Retinal pigment epithelial cell (primary cell): ENCODE measurements at regions not wholly inside any gene's neighbourhood (a gene's known extent, or its start where the extent isn't known, plus 50 kb on each side); places are given as distances from the start of the nearest gene placed in this dataset.

ENCODE experiments used
- DNase-seq: peaks from one replicate; pipeline ENCODE4 v3.0.0-alpha.2; 2010; ENCODE audit warnings: low read depth
- H3K4me3 ChIP-seq: 2 replicates; pipeline ENCODE4 v1.5.1; 2011; ENCODE audit warnings: mild to moderate bottlenecking, low read length, control low read depth, moderate library complexity
- TF ChIP-seq, protein P1 (sequence below): conservative IDR thresholded peaks from 2 replicates; pipeline ENCODE4 v1.5.1; 2011; ENCODE audit warnings: low read depth, low read length, control low read depth, inconsistent platforms

DNA sequence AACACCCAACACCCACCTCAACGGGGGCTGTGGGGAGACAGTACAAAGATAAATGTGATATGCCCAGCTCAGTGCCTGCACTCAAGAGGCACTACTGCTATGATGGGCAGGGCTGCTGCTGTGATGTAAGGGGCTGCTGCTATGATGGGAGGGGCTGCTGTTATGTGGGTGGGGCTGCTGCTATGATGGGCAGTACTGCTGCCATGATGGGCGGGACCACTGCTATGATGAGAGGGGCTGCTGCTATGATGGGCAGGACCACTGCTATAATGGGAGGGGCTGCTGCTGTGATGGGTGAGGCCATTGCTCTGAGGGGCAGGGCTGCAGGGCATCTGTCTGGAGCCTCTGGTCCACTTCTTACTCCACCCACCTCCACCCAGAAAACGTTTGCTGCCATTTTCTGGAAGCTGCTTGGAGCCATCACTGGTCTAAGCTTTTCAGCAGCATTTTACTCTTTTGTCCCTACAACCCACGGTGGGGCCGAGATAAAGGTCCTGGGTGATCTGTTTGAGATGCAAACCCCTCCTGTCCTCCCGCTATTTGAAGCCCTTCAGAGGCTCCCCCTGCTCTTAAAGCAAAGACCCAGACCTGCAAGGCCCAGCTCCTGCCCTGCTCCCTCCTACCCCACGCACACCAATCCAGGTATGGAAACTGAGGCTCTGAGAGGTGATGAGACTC is 656.9 kb downstream of the PTPRU start:
- TF ChIP-seq, protein P1, sequence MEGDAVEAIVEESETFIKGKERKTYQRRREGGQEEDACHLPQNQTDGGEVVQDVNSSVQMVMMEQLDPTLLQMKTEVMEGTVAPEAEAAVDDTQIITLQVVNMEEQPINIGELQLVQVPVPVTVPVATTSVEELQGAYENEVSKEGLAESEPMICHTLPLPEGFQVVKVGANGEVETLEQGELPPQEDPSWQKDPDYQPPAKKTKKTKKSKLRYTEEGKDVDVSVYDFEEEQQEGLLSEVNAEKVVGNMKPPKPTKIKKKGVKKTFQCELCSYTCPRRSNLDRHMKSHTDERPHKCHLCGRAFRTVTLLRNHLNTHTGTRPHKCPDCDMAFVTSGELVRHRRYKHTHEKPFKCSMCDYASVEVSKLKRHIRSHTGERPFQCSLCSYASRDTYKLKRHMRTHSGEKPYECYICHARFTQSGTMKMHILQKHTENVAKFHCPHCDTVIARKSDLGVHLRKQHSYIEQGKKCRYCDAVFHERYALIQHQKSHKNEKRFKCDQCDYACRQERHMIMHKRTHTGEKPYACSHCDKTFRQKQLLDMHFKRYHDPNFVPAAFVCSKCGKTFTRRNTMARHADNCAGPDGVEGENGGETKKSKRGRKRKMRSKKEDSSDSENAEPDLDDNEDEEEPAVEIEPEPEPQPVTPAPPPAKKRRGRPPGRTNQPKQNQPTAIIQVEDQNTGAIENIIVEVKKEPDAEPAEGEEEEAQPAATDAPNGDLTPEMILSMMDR, result no peak
- no peak overlapping the region for H3K4me3 ChIP-seq

DNA sequence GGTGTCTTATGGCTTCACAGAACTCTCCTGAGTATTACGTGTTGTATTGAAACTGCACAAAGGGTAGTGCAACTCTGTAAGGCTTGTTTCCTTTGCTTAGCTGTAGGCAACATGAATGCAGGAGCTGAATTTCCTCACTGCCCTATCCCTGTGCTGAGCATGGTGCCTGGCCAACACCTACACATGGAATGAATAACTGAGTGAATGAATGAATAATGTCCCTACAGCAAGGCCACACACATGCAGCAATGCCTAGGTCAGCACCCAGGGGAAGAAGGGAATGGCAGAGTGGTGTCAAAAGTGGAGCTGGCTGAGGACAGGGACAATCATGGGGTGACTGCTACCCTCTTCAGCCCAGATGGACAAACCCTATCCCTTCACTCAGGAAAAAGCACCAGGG is 655.9 kb downstream of the PTPRU start:
- H3K4me3 ChIP-seq, result no peak overlapping the region
- no peak for DNase-seq
- TF ChIP-seq, protein P1, result no peak

More for the DNA sequence above, 656.9 kb downstream of the PTPRU start:
- no peak for DNase-seq

DNA sequence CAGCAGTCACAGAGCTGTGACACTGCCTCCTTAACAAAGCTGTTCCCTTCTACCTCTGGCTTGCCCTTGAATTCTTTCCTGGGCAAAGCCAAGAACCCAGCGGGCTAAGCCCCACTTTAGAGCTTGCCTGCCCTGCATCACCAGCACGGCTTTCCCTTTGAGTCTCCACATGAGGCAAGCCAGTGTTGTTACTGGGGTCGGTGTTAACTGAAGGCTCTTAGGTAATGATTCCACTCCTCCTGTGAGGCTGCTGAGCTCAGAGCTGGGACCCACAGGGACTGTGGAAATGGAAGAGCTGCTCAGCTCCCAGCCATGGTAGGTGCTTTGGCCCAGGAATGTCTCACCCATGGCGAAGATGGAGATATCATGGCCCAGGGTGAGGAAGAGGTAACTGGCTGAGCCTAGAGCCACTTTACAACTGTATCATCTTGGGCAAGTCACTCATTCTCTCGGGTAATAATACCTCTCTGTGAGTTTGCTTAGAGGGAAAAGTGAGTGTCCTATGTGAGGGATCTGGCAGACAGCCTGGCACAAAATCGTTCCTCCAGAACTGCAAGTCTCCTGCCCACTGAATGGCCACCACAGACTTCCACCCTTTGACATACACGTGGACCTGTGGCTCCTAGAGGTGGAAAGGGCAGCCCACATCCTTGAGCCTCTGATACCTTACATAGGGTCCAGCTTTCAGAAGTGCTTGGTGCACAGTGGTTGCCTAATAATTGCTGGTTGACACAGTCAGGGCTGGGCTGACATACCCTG is 654.1 kb downstream of the PTPRU start:
- TF ChIP-seq, protein P1, result no peak
- no peak for DNase-seq
- no peak overlapping the region for H3K4me3 ChIP-seq

DNA sequence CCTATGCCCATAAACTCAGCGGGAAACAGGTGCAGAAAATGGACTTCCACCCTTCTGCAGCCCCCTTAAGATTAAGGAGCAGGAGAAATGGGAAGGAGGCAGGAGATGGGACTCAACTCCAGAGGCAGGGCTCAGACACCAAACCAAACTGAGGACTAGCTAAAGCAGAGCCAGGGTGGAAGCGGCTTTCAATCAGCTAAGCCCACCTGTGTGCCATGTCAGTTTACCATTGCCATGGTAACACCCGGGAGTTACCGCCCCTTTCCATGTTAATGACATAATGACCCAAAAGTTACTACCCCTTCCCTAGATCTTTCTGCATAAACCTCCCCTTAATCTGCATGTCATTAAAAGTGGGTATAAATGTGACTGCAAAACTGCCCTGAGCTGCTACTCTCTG is 653.5 kb downstream of the PTPRU start:
- TF ChIP-seq, protein P1, result no peak
- no peak overlapping the region for H3K4me3 ChIP-seq
- no peak for DNase-seq

DNA sequence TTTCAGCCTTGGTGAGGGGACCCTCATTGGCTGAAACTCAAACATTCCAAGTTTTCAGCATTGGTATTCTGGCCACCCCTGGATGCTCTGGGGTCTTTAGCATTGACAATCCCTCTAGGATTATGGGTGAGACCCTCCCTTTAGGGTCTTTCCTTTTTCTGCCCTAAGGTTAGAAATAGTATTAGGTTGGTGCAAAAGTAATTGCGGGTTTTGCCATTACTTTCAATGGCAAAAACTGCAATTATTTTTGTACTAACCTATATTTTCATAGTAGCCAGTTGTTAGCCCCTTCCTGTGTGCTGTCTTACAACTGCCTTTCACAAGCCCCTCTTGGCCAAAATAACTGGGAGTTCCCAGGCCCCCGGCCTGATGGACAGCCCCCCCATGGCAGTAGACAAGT is 648.4 kb downstream of the PTPRU start:
- TF ChIP-seq, protein P1, result no peak
- no peak overlapping the region for H3K4me3 ChIP-seq
- no peak for DNase-seq

DNA sequence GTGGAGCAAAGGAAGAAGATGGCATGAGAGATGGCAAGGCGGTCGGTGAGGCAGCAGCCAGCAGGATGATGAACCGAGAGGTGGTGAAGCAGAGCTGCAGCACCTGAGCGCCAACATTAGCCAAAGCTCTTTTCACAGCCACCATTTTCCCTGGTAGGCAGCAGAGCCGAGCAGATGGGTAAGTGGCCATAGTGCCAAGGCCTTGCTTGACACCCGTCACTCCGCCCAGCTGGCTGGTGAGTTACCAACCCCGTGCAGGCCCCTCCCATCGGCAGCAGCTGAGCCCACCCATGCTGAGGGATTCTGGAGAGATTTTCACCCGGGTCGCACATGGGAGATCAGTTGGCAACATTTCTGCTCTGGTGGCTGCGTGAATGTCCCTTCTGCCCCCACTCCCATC is 647.7 kb downstream of the PTPRU start:
- H3K4me3 ChIP-seq, result no peak overlapping the region
- no peak for DNase-seq
- TF ChIP-seq, protein P1, result no peak

DNA sequence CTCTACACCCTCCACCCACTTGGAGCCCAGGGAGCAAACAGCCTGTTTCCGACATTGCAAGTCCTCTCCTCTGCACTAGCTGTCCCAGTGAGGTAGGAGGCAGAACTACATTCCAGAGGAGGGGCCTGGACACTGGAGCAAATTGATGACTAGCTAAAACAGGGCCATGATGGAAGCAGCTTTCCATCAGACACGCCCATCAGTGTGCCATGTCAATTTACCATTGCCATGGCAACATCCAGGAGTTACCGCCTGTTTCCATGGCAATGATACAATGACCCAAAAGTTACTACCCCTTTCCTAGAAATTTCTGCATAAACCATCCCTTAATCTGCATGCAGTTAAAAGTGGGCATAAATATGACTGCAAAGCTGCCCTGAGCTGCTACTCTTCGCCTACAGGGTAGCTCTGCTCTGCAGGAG is 647.1 kb downstream of the PTPRU start:
- TF ChIP-seq, protein P1, result no peak
- no peak for DNase-seq

More for the DNA sequence above, 647.1 kb downstream of the PTPRU start:
- H3K4me3 ChIP-seq, result no peak overlapping the region
